ENCODE measurements at regions not wholly inside any gene's neighbourhood (a gene's known extent, or its start where the extent isn't known, plus 50 kb on each side); places are given as distances from the start of the nearest gene placed in this dataset.

DNA sequence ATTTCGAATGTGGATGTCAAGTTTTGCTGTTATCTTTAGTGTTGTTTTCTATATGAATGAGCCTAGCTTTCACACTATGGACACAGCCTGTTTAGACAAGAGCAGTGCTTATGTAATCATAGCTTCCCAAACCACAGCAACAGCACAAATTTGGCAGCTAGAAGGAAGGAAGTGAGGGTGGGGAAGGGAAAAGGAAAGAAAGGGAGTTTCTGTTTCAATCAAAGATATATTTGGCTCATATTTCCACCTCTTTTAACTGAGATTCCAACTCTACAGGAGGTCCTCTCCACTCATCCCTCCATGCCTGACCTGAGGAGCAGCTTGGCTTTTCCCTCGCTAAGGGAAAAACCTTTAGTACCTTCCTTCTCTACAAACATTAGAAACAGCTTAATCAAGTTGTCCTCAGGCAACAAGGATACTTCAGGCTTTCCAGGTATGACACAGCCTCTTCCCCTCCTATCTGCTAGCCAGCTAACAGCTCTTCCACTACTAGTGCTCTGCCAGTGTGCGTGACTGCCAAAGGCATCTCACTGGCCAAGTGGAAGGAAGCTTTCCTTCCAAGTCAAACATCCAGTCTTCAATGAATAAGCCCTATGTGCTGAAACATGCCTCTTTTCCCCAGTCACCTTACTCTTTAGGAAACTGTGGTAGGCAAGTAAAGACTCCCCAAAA lies 268.6 kb upstream of the PTGER4 start:
- Histone ChIP-seq H3K27me3 (ENCODE audit: control insufficient read depth, insufficient read depth, low read length) (no peaks in the 10 kb centered on the region), H3K27ac (ENCODE audit: low read depth in 2 of 2, low read length in 2 of 2) (peak overlapping the region in 1 of 2 donors; percentile 9), H3K9ac (ENCODE audit: low read length in 3 of 3) (no peak overlapping the region), H3K4me3 (ENCODE audit: low read length in 3 of 3) (no peak overlapping the region), H3K4me1 (ENCODE audit: control insufficient read depth in 2 of 3, insufficient read depth in 2 of 3, low read depth in 1 of 3, low read length in 3 of 3) (no peaks in the 10 kb centered on the region), H3K36me3 (ENCODE audit: control insufficient read depth in 2 of 3, insufficient read depth in 3 of 3, low read length in 3 of 3) (no peaks in the 10 kb centered on the region), H3K9me3 (ENCODE audit: control insufficient read depth in 2 of 3, insufficient read depth in 1 of 3, low read length in 3 of 3) (no peaks in the 10 kb centered on the region)
- intact Hi-C loops (cut with DNase I): no loop called here
- TF ChIP-seq, protein P1, sequence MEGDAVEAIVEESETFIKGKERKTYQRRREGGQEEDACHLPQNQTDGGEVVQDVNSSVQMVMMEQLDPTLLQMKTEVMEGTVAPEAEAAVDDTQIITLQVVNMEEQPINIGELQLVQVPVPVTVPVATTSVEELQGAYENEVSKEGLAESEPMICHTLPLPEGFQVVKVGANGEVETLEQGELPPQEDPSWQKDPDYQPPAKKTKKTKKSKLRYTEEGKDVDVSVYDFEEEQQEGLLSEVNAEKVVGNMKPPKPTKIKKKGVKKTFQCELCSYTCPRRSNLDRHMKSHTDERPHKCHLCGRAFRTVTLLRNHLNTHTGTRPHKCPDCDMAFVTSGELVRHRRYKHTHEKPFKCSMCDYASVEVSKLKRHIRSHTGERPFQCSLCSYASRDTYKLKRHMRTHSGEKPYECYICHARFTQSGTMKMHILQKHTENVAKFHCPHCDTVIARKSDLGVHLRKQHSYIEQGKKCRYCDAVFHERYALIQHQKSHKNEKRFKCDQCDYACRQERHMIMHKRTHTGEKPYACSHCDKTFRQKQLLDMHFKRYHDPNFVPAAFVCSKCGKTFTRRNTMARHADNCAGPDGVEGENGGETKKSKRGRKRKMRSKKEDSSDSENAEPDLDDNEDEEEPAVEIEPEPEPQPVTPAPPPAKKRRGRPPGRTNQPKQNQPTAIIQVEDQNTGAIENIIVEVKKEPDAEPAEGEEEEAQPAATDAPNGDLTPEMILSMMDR (IDR thresholded peaks at IDR 0.05; ENCODE audit: borderline replicate concordance, extremely low read depth, insufficient read depth): no peak
- FAIRE-seq (no peak), DNase-seq (peak in 1 of 5 donors; percentile 47)

DNA sequence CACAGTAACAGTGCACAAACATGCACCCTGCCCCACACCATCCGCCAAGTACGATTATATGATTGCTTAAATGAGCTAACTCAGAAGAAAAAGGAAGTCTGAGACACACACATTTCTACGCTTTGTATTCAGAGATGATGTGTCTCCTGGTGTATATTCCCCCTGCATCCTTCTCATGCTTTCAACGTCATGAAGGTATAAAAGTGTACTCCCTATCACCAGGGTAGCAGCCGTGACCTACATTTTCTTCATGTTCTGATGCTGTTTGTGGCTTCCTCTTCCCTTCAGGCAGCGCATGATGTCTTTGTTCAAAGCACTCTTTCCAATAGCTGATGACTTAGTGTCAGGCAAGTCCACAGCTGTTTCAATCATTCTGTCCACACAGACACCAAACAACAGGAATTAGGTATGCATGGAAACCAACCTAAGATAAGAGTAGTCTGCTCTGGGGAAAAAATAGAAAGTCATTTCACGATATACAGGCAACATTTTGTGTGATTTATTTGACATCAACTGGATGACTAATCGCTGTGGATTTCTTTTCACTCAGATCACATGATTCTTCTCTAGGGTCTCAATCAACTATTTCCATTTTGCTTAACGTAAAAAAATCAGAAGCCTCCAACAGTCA lies 269.4 kb upstream of the PTGER4 start:
- H3K36me3 ChIP-seq (ENCODE audit: control insufficient read depth in 2 of 3, insufficient read depth in 3 of 3, low read length in 3 of 3): no peaks in the 10 kb centered on the region
- peaks cover 0 to 6% (median 0%) of the 10 kb centered on the region in 3 donors for H3K4me1 ChIP-seq (ENCODE audit: control insufficient read depth in 2 of 3, insufficient read depth in 2 of 3, low read depth in 1 of 3, low read length in 3 of 3)
- no peak for FAIRE-seq
- H3K27me3 ChIP-seq (ENCODE audit: control insufficient read depth, insufficient read depth, low read length): no peaks in the 10 kb centered on the region
- H3K9ac ChIP-seq (ENCODE audit: low read length in 3 of 3): no peak overlapping the region
- no peaks in the 10 kb centered on the region for H3K9me3 ChIP-seq (ENCODE audit: control insufficient read depth in 2 of 3, insufficient read depth in 1 of 3, low read length in 3 of 3)
- no peak overlapping the region for H3K4me3 ChIP-seq (ENCODE audit: low read length in 3 of 3)
- TF ChIP-seq, protein P1 (IDR thresholded peaks at IDR 0.05; ENCODE audit: borderline replicate concordance, extremely low read depth, insufficient read depth): no peak
- DNase-seq: peak in 1 of 5 donors; percentile 12
- intact Hi-C loops (cut with DNase I): no loop called here
- no peak overlapping the region for H3K27ac ChIP-seq (ENCODE audit: low read depth in 2 of 2, low read length in 2 of 2)

DNA sequence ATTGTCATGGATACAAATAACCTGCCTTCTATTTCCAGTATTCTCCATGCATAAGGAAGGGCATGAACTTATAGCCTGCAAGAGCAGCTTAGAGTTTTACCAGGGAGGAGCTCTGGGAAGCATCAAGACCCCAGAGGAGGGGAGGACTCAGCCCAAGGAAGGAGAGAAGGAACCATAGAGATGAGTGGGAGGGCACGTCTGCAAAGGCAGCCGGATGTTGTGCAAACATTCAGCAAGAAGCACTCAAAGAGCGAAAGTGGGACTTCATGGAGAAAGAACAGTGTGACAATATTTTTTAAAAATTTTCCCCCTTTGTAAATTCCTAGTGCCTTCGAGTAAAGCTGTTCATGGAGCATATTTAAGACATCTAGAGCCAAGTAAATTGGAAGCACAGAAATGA lies 270.1 kb upstream of the PTGER4 start:
- FAIRE-seq: no peak

More for the DNA sequence above, 270.1 kb upstream of the PTGER4 start:
- no peak for DNase-seq
- no peaks in the 10 kb centered on the region for H3K9me3 ChIP-seq (ENCODE audit: control insufficient read depth in 2 of 3, insufficient read depth in 1 of 3, low read length in 3 of 3)
- TF ChIP-seq, protein P1 (IDR thresholded peaks at IDR 0.05; ENCODE audit: borderline replicate concordance, extremely low read depth, insufficient read depth): no peak
- no peaks in the 10 kb centered on the region for H3K36me3 ChIP-seq (ENCODE audit: control insufficient read depth in 2 of 3, insufficient read depth in 3 of 3, low read length in 3 of 3)
- H3K4me3 ChIP-seq (ENCODE audit: low read length in 3 of 3): no peak overlapping the region
- peaks cover 0 to 7% (median 0%) of the 10 kb centered on the region in 3 donors for H3K4me1 ChIP-seq (ENCODE audit: control insufficient read depth in 2 of 3, insufficient read depth in 2 of 3, low read depth in 1 of 3, low read length in 3 of 3)
- H3K27me3 ChIP-seq (ENCODE audit: control insufficient read depth, insufficient read depth, low read length): no peaks in the 10 kb centered on the region
- H3K27ac ChIP-seq (ENCODE audit: low read depth in 2 of 2, low read length in 2 of 2): no peak overlapping the region
- no peak overlapping the region for H3K9ac ChIP-seq (ENCODE audit: low read length in 3 of 3)
- intact Hi-C loops (cut with DNase I): no loop called here
